ENCODE measurements at regions not wholly inside any gene's neighbourhood (a gene's known extent, or its start where the extent isn't known, plus 50 kb on each side); places are given as distances from the start of the nearest gene placed in this dataset.

DNA sequence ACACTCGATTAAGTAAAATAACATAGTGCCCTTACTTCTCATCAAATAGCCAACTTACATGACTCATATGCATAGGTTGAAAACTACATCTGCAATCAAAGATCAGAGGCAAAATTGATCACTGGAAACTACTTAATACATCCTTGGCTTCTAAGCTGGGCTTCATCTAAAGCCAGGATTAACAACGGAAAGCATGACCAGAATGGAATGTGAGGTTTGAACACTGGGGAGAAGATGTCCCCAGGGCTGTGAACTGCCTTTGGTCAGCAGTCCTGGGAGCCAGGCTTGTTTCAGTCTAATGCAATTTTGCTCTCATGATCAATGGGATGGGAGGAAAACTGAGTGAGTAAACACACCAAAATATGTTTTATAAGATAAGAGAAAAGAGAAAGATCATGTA, 192.5 kb upstream of the TTC29 start:
- TF ChIP-seq, protein P1, sequence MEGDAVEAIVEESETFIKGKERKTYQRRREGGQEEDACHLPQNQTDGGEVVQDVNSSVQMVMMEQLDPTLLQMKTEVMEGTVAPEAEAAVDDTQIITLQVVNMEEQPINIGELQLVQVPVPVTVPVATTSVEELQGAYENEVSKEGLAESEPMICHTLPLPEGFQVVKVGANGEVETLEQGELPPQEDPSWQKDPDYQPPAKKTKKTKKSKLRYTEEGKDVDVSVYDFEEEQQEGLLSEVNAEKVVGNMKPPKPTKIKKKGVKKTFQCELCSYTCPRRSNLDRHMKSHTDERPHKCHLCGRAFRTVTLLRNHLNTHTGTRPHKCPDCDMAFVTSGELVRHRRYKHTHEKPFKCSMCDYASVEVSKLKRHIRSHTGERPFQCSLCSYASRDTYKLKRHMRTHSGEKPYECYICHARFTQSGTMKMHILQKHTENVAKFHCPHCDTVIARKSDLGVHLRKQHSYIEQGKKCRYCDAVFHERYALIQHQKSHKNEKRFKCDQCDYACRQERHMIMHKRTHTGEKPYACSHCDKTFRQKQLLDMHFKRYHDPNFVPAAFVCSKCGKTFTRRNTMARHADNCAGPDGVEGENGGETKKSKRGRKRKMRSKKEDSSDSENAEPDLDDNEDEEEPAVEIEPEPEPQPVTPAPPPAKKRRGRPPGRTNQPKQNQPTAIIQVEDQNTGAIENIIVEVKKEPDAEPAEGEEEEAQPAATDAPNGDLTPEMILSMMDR (IDR thresholded peaks at IDR 0.05): no peak
- WGBS, 2 donors: 40 to 60% methylated on average over 2 of the region's 2 CpGs
- Histone ChIP-seq H3K4me1 (no peaks in the 10 kb centered on the region), H3K9me3 (no peaks in the 10 kb centered on the region), H3K27ac (no peak overlapping the region), H3K36me3 (no peaks in the 10 kb centered on the region), H3K27me3 (no peaks in the 10 kb centered on the region), H3K4me3 (no peak overlapping the region)
- DNase-seq (no peak), ATAC-seq (no peak), FAIRE-seq (no peak)
- intact Hi-C loops (cut with DNase I): no loop called here

DNA sequence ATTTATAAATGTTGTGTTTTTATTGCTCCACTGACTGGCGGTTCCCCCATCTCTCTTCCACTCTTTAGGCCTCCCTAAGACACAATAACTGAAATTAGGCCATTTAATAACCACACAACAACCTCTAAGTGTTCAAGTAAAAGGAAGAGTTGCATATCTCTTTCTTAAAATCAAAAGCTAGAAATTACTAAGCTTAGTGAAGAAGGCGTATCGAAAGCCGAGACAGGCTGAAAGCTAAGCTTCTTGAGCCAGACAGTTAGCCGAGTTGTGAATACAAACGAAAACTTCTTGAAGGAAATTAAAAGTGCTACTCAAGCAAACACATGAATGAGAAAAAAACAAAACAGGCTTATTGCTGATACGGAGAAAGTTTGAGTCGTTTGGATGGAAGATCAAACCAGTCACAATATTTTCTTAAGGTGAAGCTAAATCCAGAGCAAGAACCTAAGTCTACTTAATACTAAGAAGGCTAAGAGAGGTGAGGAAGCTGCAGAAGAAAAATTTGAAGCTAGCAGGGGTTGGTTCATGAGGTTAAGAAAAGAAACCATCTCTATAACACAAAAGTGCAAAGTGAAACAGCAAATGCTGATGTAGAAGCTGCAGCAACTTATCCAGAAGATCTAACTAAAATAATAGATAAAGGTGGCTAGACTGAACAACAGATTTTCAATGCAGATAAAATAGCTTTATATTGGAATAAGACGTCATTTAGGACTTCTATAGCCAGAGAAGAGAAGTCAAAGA, 194.0 kb upstream of the TTC29 start:
- FAIRE-seq (no peak), ATAC-seq (no peak)
- TF ChIP-seq, protein P1 (IDR thresholded peaks at IDR 0.05): no peak

DNA sequence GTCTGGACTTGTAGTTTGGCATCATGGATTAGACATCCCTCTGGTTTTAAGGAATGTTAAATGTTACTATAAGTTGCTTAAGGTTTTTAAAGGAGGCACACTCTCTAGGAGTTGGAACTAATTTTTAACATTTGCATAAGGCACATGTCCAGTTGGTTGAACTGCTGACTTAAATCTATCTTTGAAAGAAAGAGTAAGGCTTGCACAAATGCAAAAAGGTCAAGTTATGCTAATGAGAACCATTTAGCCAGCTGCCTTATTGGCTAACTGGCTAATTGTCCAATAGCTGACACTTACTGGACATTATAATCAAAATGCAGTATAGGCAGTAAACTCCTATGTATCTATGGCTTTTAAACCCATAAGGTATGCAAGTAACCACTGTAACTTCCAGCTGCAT, 206.1 kb upstream of the TTC29 start:
- intact Hi-C loops (cut with DNase I): no loop called here
- FAIRE-seq (no peak), ATAC-seq (no peak), DNase-seq (no peak)
- H3K36me3 ChIP-seq: no peaks in the 10 kb centered on the region
- TF ChIP-seq, protein P1 (IDR thresholded peaks at IDR 0.05): no peak
- no peak overlapping the region for H3K4me3 ChIP-seq
- H3K9me3 ChIP-seq: no peaks in the 10 kb centered on the region
- peaks cover 0 to 10% (median 2%) of the 10 kb centered on the region in 4 donors for H3K27me3 ChIP-seq
- no peak overlapping the region for H3K27ac ChIP-seq
- no peaks in the 10 kb centered on the region for H3K4me1 ChIP-seq

More for the DNA sequence above, 194.0 kb upstream of the TTC29 start:
- Histone ChIP-seq H3K36me3 (no peaks in the 10 kb centered on the region), H3K4me3 (no peak overlapping the region), H3K27ac (no peak overlapping the region), H3K4me1 (no peaks in the 10 kb centered on the region), H3K27me3 (no peaks in the 10 kb centered on the region), H3K9me3 (no peaks in the 10 kb centered on the region)
- DNase-seq: no peak
- WGBS, 2 donors: 65 to 74% methylated on average over 9 of the region's 9 CpGs
- intact Hi-C loops (cut with DNase I): no loop called here

DNA sequence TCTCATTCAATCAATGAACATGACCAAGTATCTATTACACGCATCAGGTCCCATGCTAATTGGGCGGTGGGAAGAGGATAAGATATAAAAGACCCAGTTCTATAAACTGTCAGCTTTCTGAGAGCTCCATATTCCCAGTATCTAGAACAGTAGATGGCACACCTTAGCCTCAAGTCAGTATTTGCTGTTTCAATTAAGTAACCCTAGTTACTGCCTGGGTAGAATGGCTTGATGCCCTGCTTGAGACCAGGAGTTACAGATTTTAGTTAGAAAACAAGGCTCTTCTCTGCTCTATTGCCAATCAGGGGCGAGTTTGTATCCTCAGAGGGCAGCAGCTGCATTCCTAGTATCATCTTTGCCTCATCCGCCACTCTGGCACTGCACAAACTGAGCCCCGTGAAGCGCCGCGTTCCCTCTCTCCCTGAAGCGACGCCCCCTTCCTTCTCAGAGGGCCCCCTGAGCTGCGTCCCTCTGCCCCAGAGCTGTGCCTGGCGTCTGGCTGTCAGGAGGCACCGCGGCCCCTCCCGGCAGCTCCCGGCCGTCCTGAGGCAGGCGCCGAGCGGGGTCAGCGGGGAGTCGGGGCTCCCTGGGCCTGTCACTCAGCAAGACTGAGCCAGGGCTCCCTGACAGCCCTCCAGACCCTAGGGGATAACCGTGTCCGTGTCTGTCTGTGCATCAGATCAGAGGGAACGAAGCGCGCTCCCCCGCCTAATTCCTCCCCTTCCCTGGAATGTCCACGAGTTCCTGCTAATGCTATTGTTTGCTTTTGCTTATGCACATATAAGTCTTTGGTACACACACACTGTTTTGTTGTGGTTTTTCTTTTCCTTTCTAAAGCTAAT, 212.4 kb upstream of the TTC29 start:
- H3K27ac ChIP-seq: no peak overlapping the region
- DNase-seq: peak in 2 of 6 donors; percentile 41 to 62
- TF ChIP-seq, protein P1 (IDR thresholded peaks at IDR 0.05): no peak
- FAIRE-seq: no peak
- WGBS, 2 donors: 6% methylated on average over 29 of the region's 29 CpGs
- no peaks in the 10 kb centered on the region for H3K4me1 ChIP-seq
- intact Hi-C loops (cut with DNase I): no loop called here
- no peaks in the 10 kb centered on the region for H3K36me3 ChIP-seq
- no peaks in the 10 kb centered on the region for H3K27me3 ChIP-seq
- H3K4me3 ChIP-seq: peak overlapping the region in 2 of 4 donors; percentile 10 to 34
- H3K9me3 ChIP-seq: no peaks in the 10 kb centered on the region
- peak in 3 of 4 donors; percentile 28 to 56 (median 36) for ATAC-seq

All from pancreas (tissue), 10 donors.